Spleen (tissue), 7 donors: ENCODE measurements at regions not wholly inside any gene's neighbourhood (a gene's known extent, or its start where the extent isn't known, plus 50 kb on each side); places are given as distances from the start of the nearest gene placed in this dataset.

Experiments used
- POLR2A ChIP-seq, 3 donors: fragments of 450-650 bp; IDR thresholded peaks; one replicate each; pipeline ENCODE4 v1.5.1; 2017; ENCODE audit warnings: antibody characterized with exemption in 3 of 3, mild to moderate bottlenecking in 1 of 3
- TF ChIP-seq, protein P1 (sequence below), 11 experiments: fragments of 200-600 bp in 7 of 11; fragments of 450-650 bp in 4 of 11; sonication (generic) in 4 of 11; IDR thresholded peaks in 8 of 11; conservative IDR thresholded peaks in 3 of 11; 1 replicate in 7 of 11; 2 replicates in 4 of 11; pipeline versions ENCODE4 v1.4.0 to v1.8.0; 2016 to 2021; ENCODE audit warnings: antibody characterized with exemption in 11 of 11, inconsistent platforms in 4 of 11, mild to moderate bottlenecking in 1 of 11
- donor health status: DM: no; HTN: no; CAD: no; lungs with moderate emphysema.
- donor health status: DM: no; HTN: no; CAD: no.
- donor health status: DM: no; HTN: no; CAD: no.

DNA sequence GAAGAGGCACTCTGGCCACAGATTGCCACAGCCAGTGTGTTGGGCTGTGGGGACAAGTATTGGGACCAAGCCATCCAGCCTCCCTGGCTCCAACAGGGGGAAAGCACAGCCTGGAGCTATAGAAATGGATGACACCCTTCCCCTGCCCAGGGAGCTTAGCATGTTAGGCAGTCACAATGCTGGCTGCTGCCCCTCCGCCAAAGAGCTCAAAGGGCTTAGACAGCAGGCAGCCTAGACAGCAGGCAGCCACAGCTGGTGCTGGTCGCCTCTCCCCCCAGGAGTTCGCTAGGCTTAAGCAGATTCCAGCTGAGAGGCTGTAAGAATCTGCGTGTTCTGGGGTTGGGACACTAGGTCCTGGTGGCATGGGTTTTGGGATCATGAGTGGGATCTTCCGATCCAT lies 94.5 kb upstream of the MXRA5 start:
- no peak for TF ChIP-seq POLR2A (IDR thresholded peaks at IDR 0.05)
- TF ChIP-seq, protein P1, sequence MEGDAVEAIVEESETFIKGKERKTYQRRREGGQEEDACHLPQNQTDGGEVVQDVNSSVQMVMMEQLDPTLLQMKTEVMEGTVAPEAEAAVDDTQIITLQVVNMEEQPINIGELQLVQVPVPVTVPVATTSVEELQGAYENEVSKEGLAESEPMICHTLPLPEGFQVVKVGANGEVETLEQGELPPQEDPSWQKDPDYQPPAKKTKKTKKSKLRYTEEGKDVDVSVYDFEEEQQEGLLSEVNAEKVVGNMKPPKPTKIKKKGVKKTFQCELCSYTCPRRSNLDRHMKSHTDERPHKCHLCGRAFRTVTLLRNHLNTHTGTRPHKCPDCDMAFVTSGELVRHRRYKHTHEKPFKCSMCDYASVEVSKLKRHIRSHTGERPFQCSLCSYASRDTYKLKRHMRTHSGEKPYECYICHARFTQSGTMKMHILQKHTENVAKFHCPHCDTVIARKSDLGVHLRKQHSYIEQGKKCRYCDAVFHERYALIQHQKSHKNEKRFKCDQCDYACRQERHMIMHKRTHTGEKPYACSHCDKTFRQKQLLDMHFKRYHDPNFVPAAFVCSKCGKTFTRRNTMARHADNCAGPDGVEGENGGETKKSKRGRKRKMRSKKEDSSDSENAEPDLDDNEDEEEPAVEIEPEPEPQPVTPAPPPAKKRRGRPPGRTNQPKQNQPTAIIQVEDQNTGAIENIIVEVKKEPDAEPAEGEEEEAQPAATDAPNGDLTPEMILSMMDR (IDR thresholded peaks at IDR 0.05 in 8 of 11, conservative IDR thresholded peaks at IDR 0.05 in 3 of 11): no peak
